WERI-Rb-1 (cell line): ENCODE measurements at regions not wholly inside any gene's neighbourhood (a gene's known extent, or its start where the extent isn't known, plus 50 kb on each side); places are given as distances from the start of the nearest gene placed in this dataset.
A peak's percentile ranks its signal among the peaks of the same experiment; 100 is the strongest.

Experiments
- DNase-seq: peaks from one replicate; pipeline ENCODE4 v3.0.0-alpha.2; 2020
- H3K27ac ChIP-seq: fragments of 250-450 bp; sonication (Bioruptor Pico); 2 replicates; pipeline ENCODE4 v1.5.1; 2020; ENCODE audit warnings: mild to moderate bottlenecking, moderate library complexity
- H3K27me3 ChIP-seq: fragments of 250-450 bp; sonication (Bioruptor Pico); 2 replicates; pipeline ENCODE4 v1.5.1; 2021; ENCODE audit warnings: mild to moderate bottlenecking, low read depth, moderate library complexity; ENCODE audit not compliant: insufficient read depth, severe bottlenecking
- H3K36me3 ChIP-seq: fragments of 250-450 bp; sonication (Bioruptor Pico); 2 replicates; pipeline ENCODE4 v1.5.1; 2020; ENCODE audit warnings: mild to moderate bottlenecking, moderate library complexity
- H3K4me3 ChIP-seq: 2 replicates; pipeline ENCODE4 v1.5.1; 2011; ENCODE audit warnings: low read depth, mild to moderate bottlenecking, control low read depth, low read length
- H3K9me3 ChIP-seq: fragments of 250-450 bp; sonication (Bioruptor Pico); 2 replicates; pipeline ENCODE4 v1.5.1; 2021; ENCODE audit warnings: mild to moderate bottlenecking, moderate library complexity; ENCODE audit not compliant: severe bottlenecking
- TF ChIP-seq, protein P1 (sequence below): IDR thresholded peaks from 2 replicates; pipeline ENCODE4 v1.5.1; 2011; ENCODE audit warnings: low read depth, mild to moderate bottlenecking, control low read depth, inconsistent platforms, low read length

DNA sequence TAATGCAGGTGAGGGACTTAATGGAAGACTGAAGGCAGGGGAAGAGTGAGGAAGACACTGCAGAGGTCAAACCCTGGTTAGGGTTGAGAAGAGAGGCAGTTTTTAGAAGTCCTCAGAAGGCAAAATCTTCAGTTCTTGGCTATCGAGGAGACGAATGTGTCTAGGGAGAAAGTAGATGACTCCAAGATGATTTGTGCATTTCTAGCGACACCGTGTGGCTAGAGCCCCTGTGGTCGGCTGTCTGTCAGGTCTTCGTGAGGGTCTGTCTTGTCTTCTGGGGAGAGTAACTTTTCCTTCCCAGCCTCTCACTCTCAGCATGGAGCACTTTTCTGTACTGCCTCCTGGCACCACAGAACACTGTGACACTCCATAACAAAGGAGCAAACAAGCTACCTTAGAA is 458.1 kb downstream of the STIM2 start:
- TF ChIP-seq, protein P1, sequence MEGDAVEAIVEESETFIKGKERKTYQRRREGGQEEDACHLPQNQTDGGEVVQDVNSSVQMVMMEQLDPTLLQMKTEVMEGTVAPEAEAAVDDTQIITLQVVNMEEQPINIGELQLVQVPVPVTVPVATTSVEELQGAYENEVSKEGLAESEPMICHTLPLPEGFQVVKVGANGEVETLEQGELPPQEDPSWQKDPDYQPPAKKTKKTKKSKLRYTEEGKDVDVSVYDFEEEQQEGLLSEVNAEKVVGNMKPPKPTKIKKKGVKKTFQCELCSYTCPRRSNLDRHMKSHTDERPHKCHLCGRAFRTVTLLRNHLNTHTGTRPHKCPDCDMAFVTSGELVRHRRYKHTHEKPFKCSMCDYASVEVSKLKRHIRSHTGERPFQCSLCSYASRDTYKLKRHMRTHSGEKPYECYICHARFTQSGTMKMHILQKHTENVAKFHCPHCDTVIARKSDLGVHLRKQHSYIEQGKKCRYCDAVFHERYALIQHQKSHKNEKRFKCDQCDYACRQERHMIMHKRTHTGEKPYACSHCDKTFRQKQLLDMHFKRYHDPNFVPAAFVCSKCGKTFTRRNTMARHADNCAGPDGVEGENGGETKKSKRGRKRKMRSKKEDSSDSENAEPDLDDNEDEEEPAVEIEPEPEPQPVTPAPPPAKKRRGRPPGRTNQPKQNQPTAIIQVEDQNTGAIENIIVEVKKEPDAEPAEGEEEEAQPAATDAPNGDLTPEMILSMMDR, result peak; percentile 80
- Histone ChIP-seq H3K36me3 (no peaks in the 10 kb centered on the region), H3K27ac (no peak overlapping the region), H3K27me3 (no peaks in the 10 kb centered on the region), H3K9me3 (no peaks in the 10 kb centered on the region), H3K4me3 (no peak overlapping the region)
- peak; percentile 70 for DNase-seq

DNA sequence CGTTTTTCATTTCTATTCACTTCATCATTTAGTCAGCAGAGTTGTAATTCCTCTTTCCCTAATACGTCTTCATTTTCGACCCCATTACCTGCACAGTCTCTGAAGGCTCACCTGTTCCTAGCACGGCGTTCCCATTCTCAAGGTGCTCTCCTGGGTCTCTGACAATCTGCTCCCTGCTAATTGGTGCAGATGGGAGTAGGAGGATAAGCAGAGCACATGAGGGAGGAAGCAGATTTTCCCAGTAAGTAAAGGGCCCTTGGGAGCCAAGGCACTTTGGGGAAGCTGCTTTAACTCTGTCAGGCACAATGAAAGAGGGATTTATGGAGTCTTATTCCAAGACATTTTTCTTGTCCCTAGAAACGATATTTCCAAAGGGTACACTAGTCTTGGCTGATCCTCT is 466.4 kb downstream of the STIM2 start:
- Histone ChIP-seq H3K4me3 (no peak overlapping the region), H3K27me3 (no peaks in the 10 kb centered on the region), H3K27ac (no peak overlapping the region), H3K36me3 (no peaks in the 10 kb centered on the region), H3K9me3 (peaks cover 2% of the 10 kb centered on the region)
- TF ChIP-seq, protein P1, result no peak
- peak; percentile 32 for DNase-seq

DNA sequence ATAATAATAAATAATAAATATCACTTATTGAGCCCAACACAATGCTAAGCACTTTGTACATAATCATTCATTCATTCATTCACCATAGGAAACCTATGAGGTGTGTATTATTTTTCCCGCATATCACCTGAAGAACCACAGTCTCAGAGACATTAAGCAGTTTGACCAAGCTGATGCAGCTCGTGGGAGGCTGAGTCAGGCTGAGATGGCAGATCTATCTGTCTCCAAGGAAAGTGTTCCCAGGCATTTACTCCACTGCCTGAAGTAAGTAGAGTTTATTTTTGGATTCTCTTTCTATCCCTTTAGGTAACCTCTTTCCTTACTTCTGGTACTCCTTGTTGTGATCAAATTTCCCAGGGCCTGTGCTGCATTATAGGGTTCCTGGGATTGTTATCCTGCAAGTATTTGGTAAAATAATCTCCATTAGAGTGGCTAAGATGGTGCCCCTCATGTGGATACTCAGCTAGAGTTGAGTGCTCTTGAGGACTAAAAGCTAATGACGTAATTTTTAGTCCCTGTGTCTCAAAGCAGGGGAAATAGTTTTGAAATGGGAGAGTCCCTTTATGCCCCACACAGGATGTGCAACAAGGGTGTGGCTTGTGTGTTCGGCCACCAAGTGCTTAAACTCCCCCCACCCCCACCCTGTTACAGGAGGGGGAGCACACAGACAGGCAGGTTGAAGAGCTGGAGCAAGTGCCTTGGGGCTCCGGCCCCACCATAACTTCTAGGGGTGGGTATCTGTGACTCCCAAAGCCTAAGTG is 467.0 kb downstream of the STIM2 start:
- Histone ChIP-seq H3K27ac (no peak overlapping the region), H3K27me3 (no peaks in the 10 kb centered on the region), H3K9me3 (peaks cover 2% of the 10 kb centered on the region), H3K36me3 (no peaks in the 10 kb centered on the region), H3K4me3 (no peak overlapping the region)
- no peak for DNase-seq
- TF ChIP-seq, protein P1, result no peak

DNA sequence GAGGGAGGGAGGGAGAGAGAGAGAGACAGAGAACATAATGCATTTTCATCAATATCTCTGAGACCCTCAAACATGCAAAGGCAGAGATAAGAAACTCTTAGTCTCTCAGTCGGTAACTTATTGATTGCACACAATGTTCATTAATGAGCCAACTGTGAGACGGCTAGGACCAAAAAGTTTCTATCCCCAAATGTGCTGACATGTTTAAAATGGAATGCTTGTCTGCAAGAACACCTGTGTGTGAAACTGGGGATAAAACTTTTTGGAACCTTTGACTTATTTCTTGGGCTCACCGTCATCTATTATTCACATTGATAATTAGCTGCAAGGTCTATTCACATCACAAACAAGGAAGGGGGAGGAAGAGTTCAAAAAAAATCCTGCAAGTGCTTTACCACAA is 477.9 kb downstream of the STIM2 start:
- TF ChIP-seq, protein P1, result no peak

DNA sequence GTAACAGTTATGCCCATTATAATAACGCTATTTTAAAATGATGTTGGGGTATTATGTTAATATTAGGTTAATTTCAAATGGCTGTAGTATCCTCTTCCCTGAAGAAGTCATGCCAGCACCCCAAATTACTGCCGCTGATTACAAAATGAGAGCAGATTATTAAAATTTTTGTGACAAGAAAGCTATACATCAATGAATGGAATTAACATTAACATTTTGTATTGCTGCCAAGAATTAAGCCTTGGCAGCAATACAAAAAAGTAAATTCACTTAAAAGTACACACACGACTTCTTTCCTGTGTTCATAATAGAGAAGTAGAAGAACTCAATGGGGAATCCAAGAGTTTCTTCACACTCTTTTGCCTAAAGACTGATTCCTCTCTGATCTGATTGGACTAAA is 482.8 kb downstream of the STIM2 start:
- TF ChIP-seq, protein P1, result no peak
- no peak overlapping the region for H3K4me3 ChIP-seq
- no peaks in the 10 kb centered on the region for H3K36me3 ChIP-seq
- H3K27me3 ChIP-seq, result no peaks in the 10 kb centered on the region
- no peaks in the 10 kb centered on the region for H3K9me3 ChIP-seq
- no peak for DNase-seq
- no peak overlapping the region for H3K27ac ChIP-seq

More for the DNA sequence above, 477.9 kb downstream of the STIM2 start:
- H3K36me3 ChIP-seq, result no peaks in the 10 kb centered on the region
- H3K27ac ChIP-seq, result no peak overlapping the region
- H3K9me3 ChIP-seq, result peaks cover 3% of the 10 kb centered on the region
- DNase-seq, result no peak
- no peak overlapping the region for H3K4me3 ChIP-seq
- no peaks in the 10 kb centered on the region for H3K27me3 ChIP-seq

DNA sequence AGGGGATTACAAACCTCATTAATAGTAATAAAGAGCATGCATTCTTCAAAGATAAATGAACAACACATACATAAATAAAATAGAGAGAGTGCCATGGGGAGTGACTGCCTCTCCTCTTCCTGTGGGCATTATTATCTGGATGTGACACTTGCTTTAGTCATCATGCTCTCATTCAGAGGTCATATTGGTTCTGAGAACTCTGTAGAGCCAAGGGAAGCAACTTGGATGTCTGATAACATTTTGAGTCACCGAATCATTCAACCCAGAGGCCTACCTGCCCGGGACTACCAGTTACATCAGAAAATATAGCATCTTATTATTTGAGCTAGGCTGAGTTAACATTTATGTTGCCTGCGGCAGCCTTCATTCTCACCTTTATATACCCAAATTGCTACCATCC is 489.5 kb downstream of the STIM2 start:
- H3K4me3 ChIP-seq, result no peak overlapping the region
- no peak for DNase-seq
- no peaks in the 10 kb centered on the region for H3K27me3 ChIP-seq
- no peaks in the 10 kb centered on the region for H3K9me3 ChIP-seq
- TF ChIP-seq, protein P1, result no peak
- H3K27ac ChIP-seq, result no peak overlapping the region
- H3K36me3 ChIP-seq, result no peaks in the 10 kb centered on the region
